ENCODE measurements at regions not wholly inside any gene's neighbourhood (a gene's known extent, or its start where the extent isn't known, plus 50 kb on each side); places are given as distances from the start of the nearest gene placed in this dataset.

GRCh38 chr9:109862452-109862851, 82.5 kb downstream of the PALM2AKAP2 start:
- H3K27ac Mint-ChIP-seq (ENCODE audit: unreplicated experiment), result no peak overlapping the region
- H3K9me3 Mint-ChIP-seq (ENCODE audit: unreplicated experiment), result no peaks in the 10 kb centered on the region
- H3K36me3 ChIP-seq (ENCODE audit: insufficient read depth, low read length), result no peaks in the 10 kb centered on the region
- H3K79me2 ChIP-seq (ENCODE audit: insufficient read depth, low read length), result peaks cover 61% of the 10 kb centered on the region
- H3K27me3 ChIP-seq (ENCODE audit: insufficient read depth, low read length), result no peaks in the 10 kb centered on the region
- no peak for FAIRE-seq
- no peak overlapping the region for H3K4me3 Mint-ChIP-seq (ENCODE audit: unreplicated experiment)
- no peak for DNase-seq (ENCODE audit: low read depth)
- H3K4me1 Mint-ChIP-seq (ENCODE audit: low read depth, unreplicated experiment), result peaks cover 12% of the 10 kb centered on the region
- no peak overlapping the region for H3K4me2 ChIP-seq (ENCODE audit: low read length)
- H3K27me3 Mint-ChIP-seq (ENCODE audit: low read depth, unreplicated experiment), result no peaks in the 10 kb centered on the region
- H3K36me3 Mint-ChIP-seq (ENCODE audit: low read depth, unreplicated experiment), result peaks cover 4% of the 10 kb centered on the region
- no peak overlapping the region for H3K4me3 ChIP-seq (ENCODE audit: insufficient read depth, low read depth, low read length)
- H2AFZ ChIP-seq (ENCODE audit: low read depth, low read length), result no peak overlapping the region
- H4K20me1 ChIP-seq (ENCODE audit: insufficient read depth, low read length), result peaks cover 82% of the 10 kb centered on the region
- peaks cover 3% of the 10 kb centered on the region for H3K4me1 ChIP-seq (ENCODE audit: insufficient read depth, low read length)
- no peak for TF ChIP-seq CTCF (IDR thresholded peaks at IDR 0.05; ENCODE audit: insufficient read depth, low read depth, low read length)
- no peaks in the 10 kb centered on the region for H3K9me3 ChIP-seq (ENCODE audit: insufficient read depth, low read depth, low read length)
- H3K9ac ChIP-seq (ENCODE audit: low read length), result no peak overlapping the region
- H3K27ac ChIP-seq (ENCODE audit: low read depth, low read length), result no peak overlapping the region

- Histone ChIP-seq H3K79me2 (ENCODE audit: insufficient read depth, low read length) (peaks cover 50% of the 10 kb centered on the region), H3K4me1 (ENCODE audit: insufficient read depth, low read length) (peaks cover 19% of the 10 kb centered on the region), H3K27me3 (ENCODE audit: insufficient read depth, low read length) (no peaks in the 10 kb centered on the region), H3K4me3 (ENCODE audit: insufficient read depth, low read depth, low read length) (no peak overlapping the region), H3K9ac (ENCODE audit: low read length) (no peak overlapping the region), H4K20me1 (ENCODE audit: insufficient read depth, low read length) (peaks cover 81% of the 10 kb centered on the region), H3K27ac (ENCODE audit: low read depth, low read length) (no peak overlapping the region), H3K4me2 (ENCODE audit: low read length) (no peak overlapping the region), H3K9me3 (ENCODE audit: insufficient read depth, low read depth, low read length) (no peaks in the 10 kb centered on the region), H3K36me3 (ENCODE audit: insufficient read depth, low read length) (no peaks in the 10 kb centered on the region), H2AFZ (ENCODE audit: low read depth, low read length) (no peak overlapping the region)
- Mint-ChIP-seq H3K4me3 (ENCODE audit: unreplicated experiment) (no peak overlapping the region), H3K4me1 (ENCODE audit: low read depth, unreplicated experiment) (peaks cover 24% of the 10 kb centered on the region), H3K36me3 (ENCODE audit: low read depth, unreplicated experiment) (peaks cover 4% of the 10 kb centered on the region), H3K9me3 (ENCODE audit: unreplicated experiment) (no peaks in the 10 kb centered on the region), H3K27ac (ENCODE audit: unreplicated experiment) (no peak overlapping the region), H3K27me3 (ENCODE audit: low read depth, unreplicated experiment) (no peaks in the 10 kb centered on the region)
- no peak for TF ChIP-seq EZH2 (IDR thresholded peaks at IDR 0.05; ENCODE audit: insufficient read depth, low read length)
- TF ChIP-seq CTCF (IDR thresholded peaks at IDR 0.05; ENCODE audit: insufficient read depth, low read depth, low read length), result no peak
- DNase-seq (ENCODE audit: low read depth), result no peak
- FAIRE-seq, result no peak
Observed at GRCh38 chr9:109863961-109864360, 84.0 kb downstream of the PALM2AKAP2 start.

GRCh38 chr9:109865521-109865920, 85.5 kb downstream of the PALM2AKAP2 start:
- peaks cover 31% of the 10 kb centered on the region for H3K4me1 Mint-ChIP-seq (ENCODE audit: low read depth, unreplicated experiment)
- H3K27me3 Mint-ChIP-seq (ENCODE audit: low read depth, unreplicated experiment), result no peaks in the 10 kb centered on the region
- H3K4me3 Mint-ChIP-seq (ENCODE audit: unreplicated experiment), result no peak overlapping the region
- Histone ChIP-seq H3K36me3 (ENCODE audit: insufficient read depth, low read length) (no peaks in the 10 kb centered on the region), H3K4me1 (ENCODE audit: insufficient read depth, low read length) (peaks cover 20% of the 10 kb centered on the region), H3K27me3 (ENCODE audit: insufficient read depth, low read length) (no peaks in the 10 kb centered on the region), H3K27ac (ENCODE audit: low read depth, low read length) (no peak overlapping the region), H3K9me3 (ENCODE audit: insufficient read depth, low read depth, low read length) (no peaks in the 10 kb centered on the region), H3K9ac (ENCODE audit: low read length) (no peak overlapping the region), H3K79me2 (ENCODE audit: insufficient read depth, low read length) (peaks cover 36% of the 10 kb centered on the region), H3K4me3 (ENCODE audit: insufficient read depth, low read depth, low read length) (no peak overlapping the region), H2AFZ (ENCODE audit: low read depth, low read length) (no peak overlapping the region), H3K4me2 (ENCODE audit: low read length) (no peak overlapping the region), H4K20me1 (ENCODE audit: insufficient read depth, low read length) (peaks cover 72% of the 10 kb centered on the region)
- TF ChIP-seq EZH2 (IDR thresholded peaks at IDR 0.05; ENCODE audit: insufficient read depth, low read length) (no peak), CTCF (IDR thresholded peaks at IDR 0.05; ENCODE audit: insufficient read depth, low read depth, low read length) (no peak)
- no peak for FAIRE-seq
- peaks cover 4% of the 10 kb centered on the region for H3K36me3 Mint-ChIP-seq (ENCODE audit: low read depth, unreplicated experiment)
- H3K9me3 Mint-ChIP-seq (ENCODE audit: unreplicated experiment), result no peaks in the 10 kb centered on the region
- no peak for DNase-seq (ENCODE audit: low read depth)
- H3K27ac Mint-ChIP-seq (ENCODE audit: unreplicated experiment), result no peak overlapping the region
